ENCODE measurements at regions not wholly inside any gene's neighbourhood (a gene's known extent, or its start where the extent isn't known, plus 50 kb on each side); places are given as distances from the start of the nearest gene placed in this dataset.

- Histone ChIP-seq H3K9ac (ENCODE audit: low read depth, low read length) (no peak overlapping the region), H2AFZ (replicated peaks; ENCODE audit: low read length, poor library complexity) (no peak overlapping the region), H3K4me1 (ENCODE audit: control insufficient read depth, insufficient read depth, low read length) (no peaks in the 10 kb centered on the region), H3K9me3 (ENCODE audit: control insufficient read depth, insufficient read depth, low read length) (no peaks in the 10 kb centered on the region), H2BK20ac (ENCODE audit: low read depth, low read length) (no peak overlapping the region), H4K20me1 (ENCODE audit: insufficient read depth, low read length) (no peaks in the 10 kb centered on the region), H3K56ac (ENCODE audit: extremely low read depth, insufficient read depth, low read length) (no peak overlapping the region), H2BK15ac (ENCODE audit: low read depth, low read length) (no peak overlapping the region), H2BK120ac (ENCODE audit: low read depth, low read length) (no peak overlapping the region), H3K27ac (ENCODE audit: insufficient read depth, low read length) (no peak overlapping the region), H3K18ac (ENCODE audit: low read depth, low read length) (no peak overlapping the region), H3K27me3 (ENCODE audit: control insufficient read depth, insufficient read depth, low read length) (no peaks in the 10 kb centered on the region), H3K79me1 (ENCODE audit: low read depth in 1 of 2, low read length in 2 of 2) (no peaks in the 10 kb centered on the region), H3K4me2 (ENCODE audit: low read depth, low read length) (no peak overlapping the region), H2AK5ac (ENCODE audit: low read depth, low read length) (no peak overlapping the region), H3K4me3 (ENCODE audit: insufficient read depth, low read depth, low read length) (no peak overlapping the region), H4K5ac (ENCODE audit: low read depth, low read length) (no peak overlapping the region), H3K9me1 (ENCODE audit: insufficient read depth, low read length) (no peaks in the 10 kb centered on the region), H3K14ac (replicated peaks; ENCODE audit: low read depth, low read length) (no peak overlapping the region), H2AK9ac (replicated peaks; ENCODE audit: low read depth, low read length, poor library complexity) (no peak overlapping the region), H4K8ac (ENCODE audit: low read depth in 2 of 2, low read length in 2 of 2) (no peak overlapping the region), H3K36me3 (ENCODE audit: control insufficient read depth, insufficient read depth, low read length) (no peaks in the 10 kb centered on the region), H3K23ac (ENCODE audit: low read depth, low read length) (no peak overlapping the region), H2BK5ac (ENCODE audit: low read depth, low read length, poor library complexity, severe bottlenecking) (no peak overlapping the region), H3K4ac (ENCODE audit: low read depth, low read length) (no peak overlapping the region), H4K91ac (ENCODE audit: insufficient read depth, low read depth, low read length) (no peak overlapping the region)
- no CpG with 5 or more reads among the region's 2 CpGs for WGBS, 2 experiments (ENCODE audit: extremely low coverage in 2 of 2, insufficient read length in 1 of 2)
- ATAC-seq (ENCODE audit: low read depth) (no peak), DNase-seq (no peak)
- CTCF ChIA-PET = interaction anchor here (0.8 kb wide), 1 partner anchor 108 kb away, joined by 3 read pairs; no protein-coding TSS in a partner anchor
- dilution Hi-C loops (cut with HindIII; ENCODE audit: low sequenced_read_pairs, unreplicated experiment) = no loop called here
- no TSS peak for BruUV-seq (replicated peaks)
- POLR2A ChIA-PET (ENCODE audit: unreplicated experiment) = interaction anchor here (0.6 kb wide), 1 partner anchor 105 kb away, joined by 3 read pairs; no protein-coding TSS in a partner anchor
- in situ Hi-C loops (cut with MboI; ENCODE audit: low sequenced_read_pairs) = no loop called here
- intact Hi-C loops (cut with micrococcal nuclease) = no loop called here
- no peak for TF ChIP-seq NFE2L2 (IDR thresholded peaks at IDR 0.05; ENCODE audit: low read depth, low read length)
- TF ChIP-seq FOS (IDR thresholded peaks at IDR 0.05; ENCODE audit: low read depth, low read length) = no peak
- no peak for TF ChIP-seq POLR2A (IDR thresholded peaks at IDR 0.05; ENCODE audit: low read depth, low read length)
- no peak for TF ChIP-seq MAFK (IDR thresholded peaks at IDR 0.05; ENCODE audit: low read depth, low read length)
- no peak for TF ChIP-seq RCOR1 (IDR thresholded peaks at IDR 0.05; ENCODE audit: insufficient replicate concordance, low read length)
- no peak for TF ChIP-seq MAZ (IDR thresholded peaks at IDR 0.05; ENCODE audit: borderline replicate concordance, low read depth, low read length)
Observed at GRCh38 chr13:33435207-33435606, 149.7 kb upstream of the STARD13 start.

All from IMR-90 (cell line).